Urothelium cell line (cell line): ENCODE measurements at regions not wholly inside any gene's neighbourhood (a gene's known extent, or its start where the extent isn't known, plus 50 kb on each side); places are given as distances from the start of the nearest gene placed in this dataset.

ENCODE experiments used
- DNase-seq: peaks from one replicate; pipeline ENCODE4 v3.0.0; 2011; ENCODE audit warnings: low spot score, mixed read lengths
- FAIRE-seq: peaks from 2 replicates; lab custom pipeline; 2011; peaks lifted over from hg19 to GRCh38; lab: Jason Lieb, UNC

GRCh38 chr10:25113191-25114035 lies 61.4 kb upstream of the GPR158 start:
- DNase-seq, result peak; percentile 78
- peak; percentile 52 for FAIRE-seq

DNA sequence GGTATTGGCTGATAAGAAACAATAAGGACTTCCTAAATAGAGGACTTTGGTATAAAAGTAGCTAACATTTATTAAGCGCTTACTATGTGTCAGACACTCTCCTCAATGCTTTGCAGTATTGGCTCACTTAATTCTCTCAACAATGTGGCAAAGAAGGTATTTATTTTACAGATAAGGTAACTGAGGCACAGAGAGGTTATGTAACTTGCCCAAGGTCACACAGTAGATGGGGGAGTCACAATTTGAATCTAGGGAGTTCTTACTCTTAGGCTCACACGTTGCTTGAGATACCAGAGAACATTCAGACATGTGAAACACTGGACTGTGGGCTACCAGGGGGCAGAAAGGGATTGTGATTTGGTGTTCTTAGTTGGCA lies 60.8 kb upstream of the GPR158 start:
- DNase-seq, result no peak
- no peak for FAIRE-seq

DNA sequence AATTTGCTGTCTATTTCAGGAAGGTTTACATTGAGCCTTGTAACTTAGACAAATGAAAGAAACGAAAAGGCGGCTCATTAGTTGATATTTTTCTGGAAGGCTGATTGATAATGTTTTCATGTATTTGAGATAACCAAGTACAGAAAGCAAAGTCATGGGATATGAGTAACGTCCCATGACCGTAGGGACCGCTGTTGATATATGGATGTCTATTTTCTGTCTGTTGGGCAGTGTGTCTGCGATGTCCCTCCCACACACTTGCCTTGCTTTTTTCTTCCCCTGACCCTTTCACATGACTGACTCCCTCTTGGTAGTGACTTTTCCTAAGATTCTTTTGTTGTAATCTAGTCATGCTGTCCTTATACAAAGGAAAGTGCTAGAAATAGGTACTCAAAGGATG lies 57.0 kb upstream of the GPR158 start:
- FAIRE-seq, result no peak
- no peak for DNase-seq

DNA sequence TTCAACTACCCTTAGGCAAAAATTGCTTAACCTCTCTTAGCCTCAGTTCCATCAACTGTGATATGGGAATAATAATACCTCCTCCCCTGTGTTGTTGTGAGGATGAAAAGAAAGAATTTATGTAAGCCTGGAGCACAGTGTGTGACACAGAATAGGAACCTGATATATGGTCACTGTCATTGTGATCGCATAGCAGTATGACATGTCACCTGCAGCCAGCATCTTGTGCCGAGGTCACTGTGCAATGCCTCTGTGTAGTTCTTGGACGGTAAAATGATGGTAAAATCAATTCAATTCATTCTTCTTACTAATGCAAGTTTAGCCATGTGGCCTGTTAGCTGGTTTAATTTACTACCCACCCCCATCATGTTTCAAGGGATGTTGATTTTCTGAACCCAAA lies 54.6 kb upstream of the GPR158 start:
- no peak for FAIRE-seq
- DNase-seq, result no peak
